ENCODE measurements at regions not wholly inside any gene's neighbourhood (a gene's known extent, or its start where the extent isn't known, plus 50 kb on each side); places are given as distances from the start of the nearest gene placed in this dataset.

DNA sequence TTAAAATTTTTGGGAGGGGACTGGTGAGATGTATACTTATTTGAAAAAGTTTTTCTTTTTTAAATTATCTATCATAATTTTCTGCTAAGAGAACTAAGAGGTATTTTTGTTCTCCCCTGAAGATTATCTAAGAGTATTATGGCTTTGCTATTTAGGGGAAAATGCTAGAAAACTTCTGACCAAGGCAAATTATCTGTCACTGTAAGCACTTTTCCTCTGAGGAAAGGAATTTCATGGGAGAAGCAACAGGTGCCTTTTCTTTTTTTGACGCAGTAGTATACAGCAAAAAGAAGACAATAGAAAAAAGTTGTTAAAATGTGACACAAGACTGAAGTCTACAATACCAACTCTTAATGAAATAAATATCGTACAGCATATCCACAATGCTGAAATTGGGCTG lies 201.6 kb upstream of the NANOGP8 start:
- Histone ChIP-seq H3K36me3 (ENCODE audit: control insufficient read depth, insufficient read depth, low read length) (no peaks in the 10 kb centered on the region), H3K27me3 (replicated peaks; ENCODE audit: control insufficient read depth, insufficient read depth, low read length) (no peaks in the 10 kb centered on the region), H3K4me3 (replicated peaks; ENCODE audit: low read depth, low read length) (no peak overlapping the region)
- DNase-seq (ENCODE audit: extremely low read depth, insufficient read length) = no peak
- TF ChIP-seq, protein P1, sequence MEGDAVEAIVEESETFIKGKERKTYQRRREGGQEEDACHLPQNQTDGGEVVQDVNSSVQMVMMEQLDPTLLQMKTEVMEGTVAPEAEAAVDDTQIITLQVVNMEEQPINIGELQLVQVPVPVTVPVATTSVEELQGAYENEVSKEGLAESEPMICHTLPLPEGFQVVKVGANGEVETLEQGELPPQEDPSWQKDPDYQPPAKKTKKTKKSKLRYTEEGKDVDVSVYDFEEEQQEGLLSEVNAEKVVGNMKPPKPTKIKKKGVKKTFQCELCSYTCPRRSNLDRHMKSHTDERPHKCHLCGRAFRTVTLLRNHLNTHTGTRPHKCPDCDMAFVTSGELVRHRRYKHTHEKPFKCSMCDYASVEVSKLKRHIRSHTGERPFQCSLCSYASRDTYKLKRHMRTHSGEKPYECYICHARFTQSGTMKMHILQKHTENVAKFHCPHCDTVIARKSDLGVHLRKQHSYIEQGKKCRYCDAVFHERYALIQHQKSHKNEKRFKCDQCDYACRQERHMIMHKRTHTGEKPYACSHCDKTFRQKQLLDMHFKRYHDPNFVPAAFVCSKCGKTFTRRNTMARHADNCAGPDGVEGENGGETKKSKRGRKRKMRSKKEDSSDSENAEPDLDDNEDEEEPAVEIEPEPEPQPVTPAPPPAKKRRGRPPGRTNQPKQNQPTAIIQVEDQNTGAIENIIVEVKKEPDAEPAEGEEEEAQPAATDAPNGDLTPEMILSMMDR (IDR thresholded peaks at IDR 0.05; ENCODE audit: insufficient read depth, low read length, poor library complexity, severe bottlenecking) = no peak

DNA sequence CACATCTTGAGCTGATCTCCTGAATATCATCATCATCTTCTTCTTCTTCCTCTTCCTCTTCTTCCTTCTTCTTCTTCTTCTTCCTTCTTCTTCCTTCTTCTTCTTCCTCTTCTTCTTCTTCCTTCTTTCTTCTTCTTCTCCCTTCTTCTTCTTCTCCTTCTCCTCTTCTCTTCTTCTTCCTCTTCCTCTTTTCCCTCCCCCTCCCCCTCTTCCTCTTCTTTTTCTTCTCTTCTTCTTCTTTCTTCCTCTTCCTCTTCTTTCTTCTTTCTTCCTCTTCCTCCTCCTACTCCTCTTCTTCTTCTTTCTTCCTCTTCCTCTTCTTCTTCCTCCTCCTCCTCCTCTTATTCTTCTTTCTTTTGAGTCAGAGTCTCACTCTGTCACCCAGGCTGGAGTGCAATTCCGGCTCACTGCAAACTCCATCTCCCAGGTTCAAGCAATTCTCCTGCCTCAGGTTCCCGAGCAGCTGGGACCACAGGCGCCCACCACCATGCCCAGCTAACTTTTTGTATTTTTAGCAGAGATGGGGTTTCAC lies 197.9 kb upstream of the NANOGP8 start:
- TF ChIP-seq, protein P1 (IDR thresholded peaks at IDR 0.05; ENCODE audit: insufficient read depth, low read length, poor library complexity, severe bottlenecking) = no peak
- DNase-seq (ENCODE audit: extremely low read depth, insufficient read length) = no peak
- Histone ChIP-seq H3K4me3 (replicated peaks; ENCODE audit: low read depth, low read length) (no peak overlapping the region), H3K36me3 (ENCODE audit: control insufficient read depth, insufficient read depth, low read length) (no peaks in the 10 kb centered on the region), H3K27me3 (replicated peaks; ENCODE audit: control insufficient read depth, insufficient read depth, low read length) (no peaks in the 10 kb centered on the region)

- Histone ChIP-seq H3K27me3 (replicated peaks; ENCODE audit: control insufficient read depth, insufficient read depth, low read length) (no peaks in the 10 kb centered on the region), H3K36me3 (ENCODE audit: control insufficient read depth, insufficient read depth, low read length) (no peaks in the 10 kb centered on the region), H3K4me3 (replicated peaks; ENCODE audit: low read depth, low read length) (no peak overlapping the region)
- TF ChIP-seq, protein P1 (IDR thresholded peaks at IDR 0.05; ENCODE audit: insufficient read depth, low read length, poor library complexity, severe bottlenecking) = no peak
- no peak for DNase-seq (ENCODE audit: extremely low read depth, insufficient read length)
These were observed 196.4 kb upstream of the NANOGP8 start for GRCh38 chr15:35281515-35281914.

DNA sequence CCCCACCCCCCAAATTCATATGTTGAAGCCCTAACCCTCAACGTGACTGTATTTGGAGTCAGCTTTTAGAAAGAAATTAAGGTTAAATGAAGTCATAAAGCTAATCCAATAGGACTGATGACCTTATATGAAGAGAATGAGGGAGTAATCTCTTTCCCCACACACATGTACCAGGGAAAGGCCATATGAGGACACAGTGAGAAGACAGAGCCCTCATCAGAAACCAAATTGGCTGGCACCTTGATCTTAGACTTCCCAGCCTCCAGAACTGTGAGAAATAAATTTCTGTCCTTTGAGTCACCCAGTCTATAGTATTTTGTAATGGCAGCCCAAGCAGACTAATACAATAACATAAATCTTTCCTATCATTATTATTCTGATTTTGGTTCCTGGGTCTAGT lies 194.7 kb upstream of the NANOGP8 start:
- H3K4me3 ChIP-seq (replicated peaks; ENCODE audit: low read depth, low read length) = no peak overlapping the region
- TF ChIP-seq, protein P1 (IDR thresholded peaks at IDR 0.05; ENCODE audit: insufficient read depth, low read length, poor library complexity, severe bottlenecking) = no peak
- no peak for DNase-seq (ENCODE audit: extremely low read depth, insufficient read length)
- no peaks in the 10 kb centered on the region for H3K36me3 ChIP-seq (ENCODE audit: control insufficient read depth, insufficient read depth, low read length)
- H3K27me3 ChIP-seq (replicated peaks; ENCODE audit: control insufficient read depth, insufficient read depth, low read length) = no peaks in the 10 kb centered on the region

GRCh38 chr15:35271371-35272043 lies 186.4 kb upstream of the NANOGP8 start:
- no peaks in the 10 kb centered on the region for H3K36me3 ChIP-seq (ENCODE audit: control insufficient read depth, insufficient read depth, low read length)
- H3K4me3 ChIP-seq (replicated peaks; ENCODE audit: low read depth, low read length) = no peak overlapping the region
- TF ChIP-seq, protein P1 (IDR thresholded peaks at IDR 0.05; ENCODE audit: insufficient read depth, low read length, poor library complexity, severe bottlenecking) = no peak
- no peak for DNase-seq (ENCODE audit: extremely low read depth, insufficient read length)
- no peaks in the 10 kb centered on the region for H3K27me3 ChIP-seq (replicated peaks; ENCODE audit: control insufficient read depth, insufficient read depth, low read length)
